Adrenal gland (tissue), 9 donors: ENCODE measurements at regions not wholly inside any gene's neighbourhood (a gene's known extent, or its start where the extent isn't known, plus 50 kb on each side); places are given as distances from the start of the nearest gene placed in this dataset.

Source experiments
- DNase-seq, 7 donors: peaks; one replicate each; pipeline ENCODE4 v3.0.0-alpha.2; 2019 to 2020
- H3K27ac ChIP-seq, 5 donors: fragments of 200-600 bp; sonication (generic) in 4 of 5; 1 replicate in 3 of 5; 2 replicates in 2 of 5; pipeline versions ENCODE4 v1.5.1 to v1.8.0; 2016 to 2020; ENCODE audit warnings: mild to moderate bottlenecking in 1 of 5
- H3K27me3 ChIP-seq: fragments of 200-600 bp; 2 replicates; pipeline ENCODE4 v1.8.0; 2021
- H3K36me3 ChIP-seq, 2 donors: fragments of 200-600 bp; replicated peaks in 1 of 2; 1 replicate in 1 of 2; 2 replicates in 1 of 2; pipeline versions ENCODE4 v1.5.1 to v1.8.0; 2018 to 2022
- H3K4me1 ChIP-seq, 2 donors: fragments of 200-600 bp; replicated peaks in 1 of 2; 1 replicate in 1 of 2; 2 replicates in 1 of 2; pipeline versions ENCODE4 v1.5.1 to v1.8.0; 2018 to 2021
- H3K4me3 ChIP-seq, 4 donors: fragments of 200-600 bp; sonication (generic) in 3 of 4; one replicate each; pipeline ENCODE4 v1.5.1; 2016 to 2018
- H3K9me3 ChIP-seq, 3 donors: fragments of 200-600 bp; sonication (generic) in 1 of 3; replicated peaks in 1 of 3; 1 replicate in 2 of 3; 2 replicates in 1 of 3; pipeline versions ENCODE4 v1.5.1 to v1.8.0; 2016 to 2021
- POLR2A ChIP-seq, 2 donors: fragments of 450-650 bp; IDR thresholded peaks; one replicate each; pipeline ENCODE4 v1.6.1; 2017; ENCODE audit warnings: antibody characterized with exemption in 2 of 2, mild to moderate bottlenecking in 2 of 2, moderate library complexity in 1 of 2
- WGBS, 4 donors: extraction: QIAGEN DNeasy Blood & Tissue Kit in 2 of 4; methylation state at CpG; one replicate each; pipeline versions ENCODE4 v1.1.5 to v1.1.7; 2013 to 2017; 5-methylcytosine and 5-hydroxymethylcytosine counted together
- intact Hi-C, 2 donors: fragments of 100-400 bp; cut with DNase I; formaldehyde crosslinking; loops; one replicate each; pipeline versions ENCODE4 v1.14.1 to v1.15.0; 2022 to 2023
- TF ChIP-seq, protein P1 (sequence below), 6 experiments: fragments of 450-650 bp in 4 of 6; fragments of 200-600 bp in 2 of 6; sonication (generic) in 1 of 6; IDR thresholded peaks; 1 replicate in 5 of 6; 2 replicates in 1 of 6; pipeline versions ENCODE4 v1.5.1 to v1.8.0; 2016 to 2021; ENCODE audit warnings: antibody characterized with exemption in 6 of 6, mild to moderate bottlenecking in 2 of 6, moderate library complexity in 1 of 6
- donor health status: healthy with polysubstance abuse.
- donor health status: Bipolar disorder and iron deficiency.
- donor health status: DM: yes; HTN: yes; CAD: no.
- donor health status: DM: no; HTN: no; CAD: no.
- donor health status: DM: no; HTN: no; CAD: no.

DNA sequence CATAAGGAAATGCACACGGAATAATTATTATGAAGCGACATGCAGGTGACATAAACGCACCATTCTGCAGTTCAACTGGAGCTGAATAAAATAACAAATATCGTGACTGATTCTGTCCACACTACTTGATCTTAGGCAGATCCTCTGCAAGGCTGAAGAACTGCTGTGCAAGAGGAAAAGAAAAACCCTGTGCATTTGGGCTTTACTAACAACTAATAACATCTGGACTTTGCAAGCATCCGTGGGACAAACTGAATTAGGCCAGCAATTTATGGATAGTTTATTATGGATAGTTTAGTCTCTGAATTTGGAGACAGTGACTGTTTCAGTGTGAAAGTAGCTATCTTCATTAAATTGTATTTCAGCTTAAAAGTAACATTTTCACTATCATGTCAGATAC, 309.4 kb downstream of the SFMBT2 start:
- Histone ChIP-seq H3K27ac (peak overlapping the region in 1 of 5 donors; percentile 60), H3K9me3 (no peaks in the 10 kb centered on the region), H3K36me3 (no peaks in the 10 kb centered on the region), H3K4me3 (no peak overlapping the region), H3K27me3 (no peaks in the 10 kb centered on the region), H3K4me1 (peaks cover 0 to 3% of the 10 kb centered on the region in 2 donors)
- DNase-seq = no peak
- TF ChIP-seq, protein P1, sequence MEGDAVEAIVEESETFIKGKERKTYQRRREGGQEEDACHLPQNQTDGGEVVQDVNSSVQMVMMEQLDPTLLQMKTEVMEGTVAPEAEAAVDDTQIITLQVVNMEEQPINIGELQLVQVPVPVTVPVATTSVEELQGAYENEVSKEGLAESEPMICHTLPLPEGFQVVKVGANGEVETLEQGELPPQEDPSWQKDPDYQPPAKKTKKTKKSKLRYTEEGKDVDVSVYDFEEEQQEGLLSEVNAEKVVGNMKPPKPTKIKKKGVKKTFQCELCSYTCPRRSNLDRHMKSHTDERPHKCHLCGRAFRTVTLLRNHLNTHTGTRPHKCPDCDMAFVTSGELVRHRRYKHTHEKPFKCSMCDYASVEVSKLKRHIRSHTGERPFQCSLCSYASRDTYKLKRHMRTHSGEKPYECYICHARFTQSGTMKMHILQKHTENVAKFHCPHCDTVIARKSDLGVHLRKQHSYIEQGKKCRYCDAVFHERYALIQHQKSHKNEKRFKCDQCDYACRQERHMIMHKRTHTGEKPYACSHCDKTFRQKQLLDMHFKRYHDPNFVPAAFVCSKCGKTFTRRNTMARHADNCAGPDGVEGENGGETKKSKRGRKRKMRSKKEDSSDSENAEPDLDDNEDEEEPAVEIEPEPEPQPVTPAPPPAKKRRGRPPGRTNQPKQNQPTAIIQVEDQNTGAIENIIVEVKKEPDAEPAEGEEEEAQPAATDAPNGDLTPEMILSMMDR (IDR thresholded peaks at IDR 0.05) = no peak
- TF ChIP-seq POLR2A (IDR thresholded peaks at IDR 0.05) = no peak
- intact Hi-C loops = no loop called here
- 73 to 83% (median 78%) methylated on average over 5 of the region's 5 CpGs for WGBS, 4 donors

GRCh38 chr10:7100032-7100702, 310.7 kb downstream of the SFMBT2 start:
- no peaks in the 10 kb centered on the region for H3K4me1 ChIP-seq
- TF ChIP-seq POLR2A (IDR thresholded peaks at IDR 0.05) = no peak
- TF ChIP-seq, protein P1 (IDR thresholded peaks at IDR 0.05) = no peak
- 64 to 73% (median 67%) methylated on average over 8 of the region's 8 CpGs for WGBS, 4 donors
- peak overlapping the region in 1 of 5 donors; percentile 22 for H3K27ac ChIP-seq
- H3K9me3 ChIP-seq = no peaks in the 10 kb centered on the region
- no peaks in the 10 kb centered on the region for H3K27me3 ChIP-seq
- no peak overlapping the region for H3K4me3 ChIP-seq
- intact Hi-C loops = no loop called here
- no peaks in the 10 kb centered on the region for H3K36me3 ChIP-seq
- DNase-seq = no peak

DNA sequence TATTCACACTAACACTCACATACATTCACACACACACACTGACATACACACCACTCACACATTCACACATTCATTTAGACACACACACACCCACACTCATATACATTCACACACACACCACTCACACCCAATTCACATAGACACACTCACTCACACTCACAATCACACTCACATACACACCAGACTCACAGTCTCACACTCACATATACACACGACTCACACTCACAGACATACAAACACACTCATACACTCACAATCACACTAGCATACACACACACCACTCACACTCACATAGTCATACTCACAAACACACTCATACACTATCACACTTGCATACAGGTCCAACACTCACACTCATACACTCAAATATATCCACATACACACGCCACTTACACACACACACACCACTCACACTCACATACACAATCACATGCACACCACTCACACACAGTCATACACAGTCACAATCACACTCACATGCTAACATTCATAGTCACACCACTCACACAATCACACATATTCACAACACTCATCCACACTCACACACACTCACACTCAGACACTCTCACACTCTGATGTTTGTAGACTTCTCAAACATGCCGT, 312.6 kb downstream of the SFMBT2 start:
- no peak overlapping the region for H3K27ac ChIP-seq
- intact Hi-C loops = no loop called here
- no peaks in the 10 kb centered on the region for H3K4me1 ChIP-seq
- H3K36me3 ChIP-seq = no peaks in the 10 kb centered on the region
- 82 to 91% (median 87%) methylated on average over 3 of the region's 3 CpGs for WGBS, 4 donors
- no peak for DNase-seq
- TF ChIP-seq POLR2A (IDR thresholded peaks at IDR 0.05) = no peak
- TF ChIP-seq, protein P1 (IDR thresholded peaks at IDR 0.05) = no peak
- no peaks in the 10 kb centered on the region for H3K27me3 ChIP-seq
- H3K9me3 ChIP-seq = no peaks in the 10 kb centered on the region
- no peak overlapping the region for H3K4me3 ChIP-seq

- TF ChIP-seq, protein P1 (IDR thresholded peaks at IDR 0.05) = no peak
- TF ChIP-seq POLR2A (IDR thresholded peaks at IDR 0.05) = no peak
- Histone ChIP-seq H3K27me3 (no peaks in the 10 kb centered on the region), H3K36me3 (no peaks in the 10 kb centered on the region), H3K9me3 (no peaks in the 10 kb centered on the region), H3K27ac (no peak overlapping the region), H3K4me1 (no peaks in the 10 kb centered on the region), H3K4me3 (no peak overlapping the region)
- no peak for DNase-seq
- intact Hi-C loops = no loop called here
- WGBS, 4 donors = 62 to 76% (median 68%) methylated on average over 6 of the region's 6 CpGs
Observed at GRCh38 chr10:7094781-7095180, 316.1 kb downstream of the SFMBT2 start.
